ENCODE measurements at regions not wholly inside any gene's neighbourhood (a gene's known extent, or its start where the extent isn't known, plus 50 kb on each side); places are given as distances from the start of the nearest gene placed in this dataset.

GRCh38 chr7:27462575-27463270 lies 200.0 kb downstream of the HIBADH start:
- no peak for DNase-seq

- DNase-seq: no peak
Observed at GRCh38 chr7:27464970-27465369, 197.7 kb downstream of the HIBADH start.

- DNase-seq: no peak
Observed at GRCh38 chr7:27466703-27467102, 196.0 kb downstream of the HIBADH start.

GRCh38 chr7:27472043-27472442 lies 190.6 kb downstream of the HIBADH start:
- DNase-seq: no peak
